Ishikawa (cell line): ENCODE measurements at regions not wholly inside any gene's neighbourhood (a gene's known extent, or its start where the extent isn't known, plus 50 kb on each side); places are given as distances from the start of the nearest gene placed in this dataset.

Experiments
- CREB1 ChIP-seq: IDR thresholded peaks from 2 replicates; pipeline ENCODE4 v1.6.1; 2012; ENCODE audit warnings: low read depth
- FOXM1 ChIP-seq: IDR thresholded peaks from 2 replicates; pipeline ENCODE4 v1.6.1; 2012; ENCODE audit warnings: low read depth, borderline replicate concordance
- TF ChIP-seq, protein P1 (sequence below): IDR thresholded peaks from 2 replicates; pipeline ENCODE4 v1.6.1; 2012
- TF ChIP-seq, protein P2 (sequence below): IDR thresholded peaks from 2 replicates; pipeline ENCODE4 v1.6.1; 2012; ENCODE audit warnings: low read depth, mild to moderate bottlenecking

DNA sequence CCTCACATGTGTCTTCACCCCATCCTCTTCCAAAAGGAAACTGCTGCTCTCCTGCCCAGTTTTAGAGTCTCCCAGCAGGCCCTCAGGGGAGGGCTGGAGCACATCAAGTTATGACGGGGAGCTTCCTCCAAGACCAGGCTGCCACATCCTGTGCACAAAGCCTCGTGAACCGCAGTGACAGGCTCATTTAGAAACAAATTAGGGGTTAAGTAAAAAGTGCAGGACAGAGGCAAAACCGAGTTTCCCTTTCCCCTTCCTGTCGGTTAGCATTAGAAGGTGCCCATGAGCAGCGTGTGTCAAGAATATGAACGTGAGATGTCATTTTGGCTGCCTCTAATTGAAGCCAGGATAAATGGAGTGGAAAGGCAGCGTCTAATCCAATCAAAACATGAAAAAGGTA lies 199.7 kb downstream of the ARRDC4 start:
- TF ChIP-seq CREB1: no peak
- no peak for TF ChIP-seq FOXM1
- TF ChIP-seq, protein P1, sequence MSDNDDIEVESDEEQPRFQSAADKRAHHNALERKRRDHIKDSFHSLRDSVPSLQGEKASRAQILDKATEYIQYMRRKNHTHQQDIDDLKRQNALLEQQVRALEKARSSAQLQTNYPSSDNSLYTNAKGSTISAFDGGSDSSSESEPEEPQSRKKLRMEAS: no peak
- TF ChIP-seq, protein P2, sequence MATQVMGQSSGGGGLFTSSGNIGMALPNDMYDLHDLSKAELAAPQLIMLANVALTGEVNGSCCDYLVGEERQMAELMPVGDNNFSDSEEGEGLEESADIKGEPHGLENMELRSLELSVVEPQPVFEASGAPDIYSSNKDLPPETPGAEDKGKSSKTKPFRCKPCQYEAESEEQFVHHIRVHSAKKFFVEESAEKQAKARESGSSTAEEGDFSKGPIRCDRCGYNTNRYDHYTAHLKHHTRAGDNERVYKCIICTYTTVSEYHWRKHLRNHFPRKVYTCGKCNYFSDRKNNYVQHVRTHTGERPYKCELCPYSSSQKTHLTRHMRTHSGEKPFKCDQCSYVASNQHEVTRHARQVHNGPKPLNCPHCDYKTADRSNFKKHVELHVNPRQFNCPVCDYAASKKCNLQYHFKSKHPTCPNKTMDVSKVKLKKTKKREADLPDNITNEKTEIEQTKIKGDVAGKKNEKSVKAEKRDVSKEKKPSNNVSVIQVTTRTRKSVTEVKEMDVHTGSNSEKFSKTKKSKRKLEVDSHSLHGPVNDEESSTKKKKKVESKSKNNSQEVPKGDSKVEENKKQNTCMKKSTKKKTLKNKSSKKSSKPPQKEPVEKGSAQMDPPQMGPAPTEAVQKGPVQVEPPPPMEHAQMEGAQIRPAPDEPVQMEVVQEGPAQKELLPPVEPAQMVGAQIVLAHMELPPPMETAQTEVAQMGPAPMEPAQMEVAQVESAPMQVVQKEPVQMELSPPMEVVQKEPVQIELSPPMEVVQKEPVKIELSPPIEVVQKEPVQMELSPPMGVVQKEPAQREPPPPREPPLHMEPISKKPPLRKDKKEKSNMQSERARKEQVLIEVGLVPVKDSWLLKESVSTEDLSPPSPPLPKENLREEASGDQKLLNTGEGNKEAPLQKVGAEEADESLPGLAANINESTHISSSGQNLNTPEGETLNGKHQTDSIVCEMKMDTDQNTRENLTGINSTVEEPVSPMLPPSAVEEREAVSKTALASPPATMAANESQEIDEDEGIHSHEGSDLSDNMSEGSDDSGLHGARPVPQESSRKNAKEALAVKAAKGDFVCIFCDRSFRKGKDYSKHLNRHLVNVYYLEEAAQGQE: no peak
